Mammary epithelial cell (primary cell): ENCODE measurements at regions not wholly inside any gene's neighbourhood (a gene's known extent, or its start where the extent isn't known, plus 50 kb on each side); places are given as distances from the start of the nearest gene placed in this dataset.

Source experiments
- EZH2 ChIP-seq: IDR thresholded peaks from 2 replicates; pipeline ENCODE4 v1.6.1; 2012; ENCODE audit warnings: low read length, inconsistent platforms, borderline replicate concordance
- TF ChIP-seq, protein P1 (sequence below), 2 donors: IDR thresholded peaks in 1 of 2; conservative IDR thresholded peaks in 1 of 2; 2 replicates each; pipeline ENCODE4 v1.5.1; 2011 to 2012; ENCODE audit warnings: inconsistent platforms in 2 of 2, low read length in 2 of 2, mild to moderate bottlenecking in 2 of 2, control low read depth in 1 of 2, low read depth in 1 of 2; ENCODE audit not compliant: insufficient read depth in 1 of 2; ENCODE audit errors: extremely low read depth in 1 of 2

DNA sequence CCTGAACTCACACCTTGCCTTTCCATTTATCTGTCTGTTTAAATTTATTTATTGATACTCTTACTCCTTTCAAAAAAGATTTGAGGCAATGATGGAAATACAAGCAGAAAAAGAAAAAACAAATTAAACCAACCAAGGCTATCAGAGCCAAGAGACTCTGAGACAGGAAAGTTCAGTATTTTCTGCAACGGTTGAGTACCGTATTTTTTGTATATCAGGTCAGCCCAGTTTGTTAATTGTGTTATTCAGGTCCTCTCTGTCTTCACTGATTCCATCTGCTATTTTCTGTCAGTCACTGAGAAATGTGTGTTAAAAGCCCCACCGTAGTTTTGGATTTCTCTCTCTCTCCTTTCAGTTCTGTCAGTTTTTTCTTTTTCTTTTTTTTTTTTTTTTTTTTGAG lies 134.5 kb upstream of the SMIM23 start:
- TF ChIP-seq, protein P1, sequence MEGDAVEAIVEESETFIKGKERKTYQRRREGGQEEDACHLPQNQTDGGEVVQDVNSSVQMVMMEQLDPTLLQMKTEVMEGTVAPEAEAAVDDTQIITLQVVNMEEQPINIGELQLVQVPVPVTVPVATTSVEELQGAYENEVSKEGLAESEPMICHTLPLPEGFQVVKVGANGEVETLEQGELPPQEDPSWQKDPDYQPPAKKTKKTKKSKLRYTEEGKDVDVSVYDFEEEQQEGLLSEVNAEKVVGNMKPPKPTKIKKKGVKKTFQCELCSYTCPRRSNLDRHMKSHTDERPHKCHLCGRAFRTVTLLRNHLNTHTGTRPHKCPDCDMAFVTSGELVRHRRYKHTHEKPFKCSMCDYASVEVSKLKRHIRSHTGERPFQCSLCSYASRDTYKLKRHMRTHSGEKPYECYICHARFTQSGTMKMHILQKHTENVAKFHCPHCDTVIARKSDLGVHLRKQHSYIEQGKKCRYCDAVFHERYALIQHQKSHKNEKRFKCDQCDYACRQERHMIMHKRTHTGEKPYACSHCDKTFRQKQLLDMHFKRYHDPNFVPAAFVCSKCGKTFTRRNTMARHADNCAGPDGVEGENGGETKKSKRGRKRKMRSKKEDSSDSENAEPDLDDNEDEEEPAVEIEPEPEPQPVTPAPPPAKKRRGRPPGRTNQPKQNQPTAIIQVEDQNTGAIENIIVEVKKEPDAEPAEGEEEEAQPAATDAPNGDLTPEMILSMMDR (conservative IDR thresholded peaks at IDR 0.05 in 1 of 2, IDR thresholded peaks at IDR 0.05 in 1 of 2; ENCODE audit: extremely low read depth in 1 of 2, insufficient read depth in 1 of 2, low read depth in 1 of 2, low read length in 2 of 2) = no peak
- TF ChIP-seq EZH2 = no peak
